Nephron (organoid): ENCODE measurements at regions not wholly inside any gene's neighbourhood (a gene's known extent, or its start where the extent isn't known, plus 50 kb on each side); places are given as distances from the start of the nearest gene placed in this dataset.

Experiments used
- H3K27ac Mint-ChIP-seq, 3 experiments: 2 replicates each; pipeline ENCODE4 v1.8.0; 2020; ENCODE audit warnings: mixed read lengths in 3 of 3, mild to moderate bottlenecking in 2 of 3, moderate library complexity in 1 of 3
- H3K27me3 Mint-ChIP-seq: 2 replicates; pipeline ENCODE4 v1.8.0; 2021; ENCODE audit warnings: low read depth, mild to moderate bottlenecking, moderate library complexity, mixed read lengths
- H3K36me3 Mint-ChIP-seq: 2 replicates; pipeline ENCODE4 v1.8.0; 2020; ENCODE audit warnings: low read depth, mixed read lengths
- H3K4me1 Mint-ChIP-seq: 2 replicates; pipeline ENCODE4 v1.8.0; 2020; ENCODE audit warnings: mixed read lengths
- H3K4me3 Mint-ChIP-seq, 3 experiments: 2 replicates each; pipeline ENCODE4 v1.8.0; 2020; ENCODE audit warnings: mild to moderate bottlenecking in 3 of 3, mixed read lengths in 3 of 3, moderate library complexity in 2 of 3
- H3K9me3 Mint-ChIP-seq: 2 replicates; pipeline ENCODE4 v1.8.0; 2020; ENCODE audit warnings: mixed read lengths
- TF ChIP-seq, protein P1 (sequence below), 3 experiments: fragments of 200-600 bp; sonication (generic); IDR thresholded peaks; one replicate each; pipeline ENCODE4 v1.5.0; 2021; ENCODE audit warnings: antibody characterized with exemption in 3 of 3; ENCODE audit not compliant: unreplicated experiment in 3 of 3

DNA sequence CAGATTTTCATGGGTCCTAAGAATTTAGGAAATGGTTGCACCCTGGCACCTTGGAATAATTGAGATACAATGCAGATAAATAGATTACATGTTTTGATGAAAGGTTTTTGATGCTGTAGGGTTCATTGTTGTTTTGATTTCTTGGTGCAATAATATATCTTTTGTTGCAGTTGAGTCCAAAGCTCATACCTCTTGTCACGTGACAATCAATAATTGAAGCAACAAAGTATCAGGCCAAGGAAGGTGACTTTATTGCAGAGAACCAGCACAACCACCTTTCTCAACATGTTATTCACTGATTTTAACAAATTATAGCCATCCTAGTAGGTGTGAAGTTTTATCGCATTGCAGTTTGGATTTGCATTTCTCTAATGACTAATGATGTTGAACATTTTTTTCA lies 285.5 kb upstream of the SLCO3A1 start:
- no peak overlapping the region for H3K27ac Mint-ChIP-seq

GRCh38 chr15:91572110-91572509 lies 281.4 kb upstream of the SLCO3A1 start:
- H3K4me3 Mint-ChIP-seq: no peak overlapping the region
- H3K36me3 Mint-ChIP-seq: no peaks in the 10 kb centered on the region
- H3K9me3 Mint-ChIP-seq: peaks cover 3% of the 10 kb centered on the region
- no peak overlapping the region for H3K27ac Mint-ChIP-seq
- no peaks in the 10 kb centered on the region for H3K4me1 Mint-ChIP-seq
- TF ChIP-seq, protein P1, sequence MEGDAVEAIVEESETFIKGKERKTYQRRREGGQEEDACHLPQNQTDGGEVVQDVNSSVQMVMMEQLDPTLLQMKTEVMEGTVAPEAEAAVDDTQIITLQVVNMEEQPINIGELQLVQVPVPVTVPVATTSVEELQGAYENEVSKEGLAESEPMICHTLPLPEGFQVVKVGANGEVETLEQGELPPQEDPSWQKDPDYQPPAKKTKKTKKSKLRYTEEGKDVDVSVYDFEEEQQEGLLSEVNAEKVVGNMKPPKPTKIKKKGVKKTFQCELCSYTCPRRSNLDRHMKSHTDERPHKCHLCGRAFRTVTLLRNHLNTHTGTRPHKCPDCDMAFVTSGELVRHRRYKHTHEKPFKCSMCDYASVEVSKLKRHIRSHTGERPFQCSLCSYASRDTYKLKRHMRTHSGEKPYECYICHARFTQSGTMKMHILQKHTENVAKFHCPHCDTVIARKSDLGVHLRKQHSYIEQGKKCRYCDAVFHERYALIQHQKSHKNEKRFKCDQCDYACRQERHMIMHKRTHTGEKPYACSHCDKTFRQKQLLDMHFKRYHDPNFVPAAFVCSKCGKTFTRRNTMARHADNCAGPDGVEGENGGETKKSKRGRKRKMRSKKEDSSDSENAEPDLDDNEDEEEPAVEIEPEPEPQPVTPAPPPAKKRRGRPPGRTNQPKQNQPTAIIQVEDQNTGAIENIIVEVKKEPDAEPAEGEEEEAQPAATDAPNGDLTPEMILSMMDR (IDR thresholded peaks at IDR 0.05; ENCODE audit: unreplicated experiment in 3 of 3): no peak
- H3K27me3 Mint-ChIP-seq: peaks cover 5% of the 10 kb centered on the region

More for the DNA sequence above, 285.5 kb upstream of the SLCO3A1 start:
- H3K9me3 Mint-ChIP-seq: peaks cover 3% of the 10 kb centered on the region
- H3K27me3 Mint-ChIP-seq: peaks cover 5% of the 10 kb centered on the region
- no peaks in the 10 kb centered on the region for H3K36me3 Mint-ChIP-seq
- TF ChIP-seq, protein P1 (IDR thresholded peaks at IDR 0.05; ENCODE audit: unreplicated experiment in 3 of 3): no peak
- no peak overlapping the region for H3K4me3 Mint-ChIP-seq
- H3K4me1 Mint-ChIP-seq: no peaks in the 10 kb centered on the region

DNA sequence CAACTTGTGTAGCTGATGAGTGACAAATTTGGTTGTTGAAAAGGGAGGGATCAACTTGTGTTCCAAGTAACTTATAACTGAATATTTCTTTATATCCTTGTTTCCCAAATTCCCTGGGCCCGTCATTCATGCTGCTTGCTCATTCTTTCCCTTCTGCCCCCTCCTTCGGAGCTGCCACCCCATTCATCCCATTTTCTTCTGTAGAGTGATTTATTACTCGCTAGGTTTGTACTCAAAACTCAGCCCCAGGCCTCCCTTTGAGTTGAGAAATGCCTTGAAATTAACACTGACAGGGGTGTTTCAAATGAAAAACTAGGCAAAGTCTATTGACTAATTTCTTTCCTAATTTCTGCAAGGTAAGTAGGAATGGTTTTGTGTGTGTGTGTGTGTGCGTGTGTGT lies 277.4 kb upstream of the SLCO3A1 start:
- no peaks in the 10 kb centered on the region for H3K36me3 Mint-ChIP-seq

DNA sequence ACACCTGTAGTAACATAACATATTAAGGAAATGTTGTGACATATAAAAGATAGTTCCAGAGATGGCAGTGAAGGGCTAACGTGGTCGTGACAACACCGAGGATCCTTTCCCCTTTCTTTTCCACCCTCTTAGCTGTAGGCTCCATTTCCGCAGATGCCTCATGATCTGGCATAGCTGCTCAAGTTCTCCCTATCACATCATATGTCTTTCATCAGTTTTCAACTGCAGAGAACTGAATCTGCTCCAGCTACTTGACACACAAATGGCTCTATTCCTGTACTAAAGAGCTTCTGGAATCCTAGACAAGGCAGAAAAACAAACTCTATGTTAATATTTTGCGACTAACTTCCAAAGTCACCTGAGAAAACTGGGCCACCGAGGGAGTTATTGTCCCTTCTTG lies 275.0 kb upstream of the SLCO3A1 start:
- Mint-ChIP-seq H3K4me3 (no peak overlapping the region), H3K4me1 (no peaks in the 10 kb centered on the region), H3K9me3 (peaks cover 2% of the 10 kb centered on the region), H3K27me3 (peaks cover 8% of the 10 kb centered on the region), H3K36me3 (no peaks in the 10 kb centered on the region), H3K27ac (no peak overlapping the region)
- TF ChIP-seq, protein P1 (IDR thresholded peaks at IDR 0.05; ENCODE audit: unreplicated experiment in 3 of 3): no peak

More for the DNA sequence above, 277.4 kb upstream of the SLCO3A1 start:
- TF ChIP-seq, protein P1 (IDR thresholded peaks at IDR 0.05; ENCODE audit: unreplicated experiment in 3 of 3): no peak
- Mint-ChIP-seq H3K27ac (no peak overlapping the region), H3K4me3 (no peak overlapping the region), H3K27me3 (peaks cover 7% of the 10 kb centered on the region), H3K9me3 (peaks cover 2% of the 10 kb centered on the region), H3K4me1 (no peaks in the 10 kb centered on the region)

- TF ChIP-seq, protein P1 (IDR thresholded peaks at IDR 0.05; ENCODE audit: unreplicated experiment in 3 of 3): no peak
Measured at GRCh38 chr15:91584895-91585294, 268.6 kb upstream of the SLCO3A1 start.

GRCh38 chr15:91586560-91586959 lies 266.9 kb upstream of the SLCO3A1 start:
- no peaks in the 10 kb centered on the region for H3K9me3 Mint-ChIP-seq
- TF ChIP-seq, protein P1 (IDR thresholded peaks at IDR 0.05; ENCODE audit: unreplicated experiment in 3 of 3): no peak
- no peak overlapping the region for H3K4me3 Mint-ChIP-seq
- peaks cover 3% of the 10 kb centered on the region for H3K27me3 Mint-ChIP-seq
- H3K4me1 Mint-ChIP-seq: no peaks in the 10 kb centered on the region
- H3K36me3 Mint-ChIP-seq: no peaks in the 10 kb centered on the region
- no peak overlapping the region for H3K27ac Mint-ChIP-seq

More at GRCh38 chr15:91584895-91585294, 268.6 kb upstream of the SLCO3A1 start:
- no peak overlapping the region for H3K4me3 Mint-ChIP-seq
- no peak overlapping the region for H3K27ac Mint-ChIP-seq
- H3K27me3 Mint-ChIP-seq: peaks cover 3% of the 10 kb centered on the region
- no peaks in the 10 kb centered on the region for H3K36me3 Mint-ChIP-seq
- H3K4me1 Mint-ChIP-seq: no peaks in the 10 kb centered on the region
- no peaks in the 10 kb centered on the region for H3K9me3 Mint-ChIP-seq
